Psoas muscle (tissue), 7 donors: ENCODE measurements at regions not wholly inside any gene's neighbourhood (a gene's known extent, or its start where the extent isn't known, plus 50 kb on each side); places are given as distances from the start of the nearest gene placed in this dataset.

Experiments used
- ATAC-seq, 4 donors: fragments of 200-7000 bp; cut with Tn5 transposase; one replicate each; pipeline ENCODE4 v1.9.1; 2020; ENCODE audit warnings: moderate library complexity in 3 of 4, mild to moderate bottlenecking in 2 of 4
- DNase-seq, 2 donors: peaks; one replicate each; pipeline ENCODE4 v3.0.0-alpha.2; 2020
- H3K27ac ChIP-seq: fragments of 200-600 bp; one replicate; pipeline ENCODE4 v1.8.0; 2022
- H3K27me3 ChIP-seq, 3 donors: fragments of 200-600 bp in 1 of 3; one replicate each; pipeline versions ENCODE4 v1.6.1 to v1.8.0; 2013 to 2022; ENCODE audit warnings: low read length in 2 of 3, mild to moderate bottlenecking in 2 of 3, moderate library complexity in 1 of 3; ENCODE audit not compliant: insufficient read depth in 3 of 3
- H3K36me3 ChIP-seq, 2 donors: fragments of 200-600 bp in 1 of 2; one replicate each; pipeline versions ENCODE4 v1.6.1 to v1.8.0; 2013 to 2022; ENCODE audit warnings: low read depth in 1 of 2, mild to moderate bottlenecking in 1 of 2, moderate library complexity in 1 of 2; ENCODE audit not compliant: insufficient read depth in 1 of 2
- H3K4me1 ChIP-seq: fragments of 200-600 bp; one replicate; pipeline ENCODE4 v1.8.0; 2022
- H3K4me3 ChIP-seq: fragments of 200-600 bp; one replicate; pipeline ENCODE4 v1.8.0; 2022; ENCODE audit warnings: mild to moderate bottlenecking
- H3K9me3 ChIP-seq: fragments of 200-600 bp; one replicate; pipeline ENCODE4 v1.8.0; 2022
- CTCF ChIP-seq: fragments of 200-600 bp; IDR thresholded peaks from one replicate; pipeline ENCODE4 v1.8.0; 2022; ENCODE audit warnings: antibody characterized with exemption
- WGBS, 3 donors: extraction: QIAGEN DNeasy Blood & Tissue Kit; methylation state at CpG; one replicate each; pipeline versions ENCODE4 v1.1.6 to v1.1.7; 2013; 5-methylcytosine and 5-hydroxymethylcytosine counted together
- intact Hi-C, 2 donors: fragments of 100-400 bp; cut with DNase I; formaldehyde crosslinking; loops; one replicate each; pipeline versions ENCODE4 v1.11.0 to v1.14.2; 2022
- donor health status: healthy with polysubstance abuse.
- donor health status: DM: no; HTN: no; CAD: no; lungs with moderate emphysema.
- donor health status: Bipolar disorder and iron deficiency.
- donor health status: healthy.
- donor health status: DM: yes; HTN: yes; CAD: no.
- donor health status: DM: no; HTN: no; CAD: no.
- donor health status: DM: yes; HTN: yes; CAD: no.

DNA sequence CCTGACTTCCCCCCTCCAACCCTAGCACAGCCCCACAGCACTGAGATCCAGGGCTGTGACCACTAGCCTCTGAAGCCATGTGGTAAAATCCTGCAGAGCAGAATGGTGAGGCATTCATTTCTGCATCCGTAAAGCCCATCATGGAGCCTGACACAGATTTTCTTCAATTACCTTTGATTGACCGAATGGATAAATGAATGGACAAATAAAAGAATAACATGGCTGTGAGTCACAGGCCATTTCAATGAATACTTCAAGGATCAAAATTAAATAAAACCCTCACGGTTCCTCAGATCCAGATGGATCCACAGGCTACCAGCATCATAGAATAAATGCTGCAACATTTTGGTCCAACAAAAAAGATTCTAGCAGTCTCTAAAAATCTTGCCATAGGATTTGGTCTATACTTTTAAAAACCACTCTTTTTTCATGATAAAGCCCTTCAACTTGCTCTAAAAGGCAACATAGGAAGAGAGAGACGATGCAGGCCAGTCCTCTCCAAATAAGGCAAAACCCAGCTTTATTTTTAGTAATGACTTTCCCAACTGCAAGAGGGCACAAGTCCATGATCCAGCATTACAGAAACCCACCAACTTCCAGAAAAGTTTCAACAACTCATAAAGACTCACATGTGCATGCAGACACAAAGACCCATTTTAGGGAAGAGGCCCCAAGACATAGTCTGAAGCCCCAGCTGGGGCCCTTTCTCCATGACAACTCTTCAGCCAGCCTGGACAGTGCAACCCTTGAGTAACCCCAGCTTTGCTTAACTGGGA, 52.4 kb upstream of the MRPS22 start:
- 91 to 93% (median 92%) methylated on average over 4 of the region's 4 CpGs for WGBS, 3 donors
- no peaks in the 10 kb centered on the region for H3K36me3 ChIP-seq
- ATAC-seq (no peak), DNase-seq (no peak)
- no peaks in the 10 kb centered on the region for H3K9me3 ChIP-seq
- H3K4me1 ChIP-seq, result no peaks in the 10 kb centered on the region
- intact Hi-C loops, result no loop called here
- no peak overlapping the region for H3K4me3 ChIP-seq
- no peak for TF ChIP-seq CTCF
- peaks cover 0 to 3% (median 0%) of the 10 kb centered on the region in 3 donors for H3K27me3 ChIP-seq
- no peak overlapping the region for H3K27ac ChIP-seq

DNA sequence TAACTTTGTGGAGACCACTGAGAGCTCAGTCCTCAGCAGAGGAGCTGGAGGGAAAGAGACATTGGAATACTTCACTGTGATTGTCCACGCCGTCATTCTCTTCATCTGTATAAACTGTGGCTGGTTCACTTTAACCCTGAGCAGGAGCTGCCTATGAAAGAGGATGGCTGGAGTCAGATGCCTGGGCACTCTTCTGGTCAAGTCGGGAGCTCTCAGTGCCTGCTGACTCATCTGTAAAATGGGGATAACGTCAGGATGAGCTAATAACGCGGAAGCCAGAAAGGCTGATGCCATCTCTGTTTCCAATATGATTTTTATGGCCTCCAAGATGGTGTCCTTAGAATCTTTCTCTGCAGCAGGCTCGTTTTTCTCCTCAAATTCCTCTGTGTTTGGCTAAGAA, 51.6 kb upstream of the MRPS22 start:
- Histone ChIP-seq H3K4me3 (no peak overlapping the region), H3K27me3 (peaks cover 0 to 3% (median 0%) of the 10 kb centered on the region in 3 donors), H3K9me3 (no peaks in the 10 kb centered on the region), H3K27ac (no peak overlapping the region), H3K36me3 (no peaks in the 10 kb centered on the region), H3K4me1 (no peaks in the 10 kb centered on the region)
- TF ChIP-seq CTCF, result no peak
- intact Hi-C loops, result no loop called here
- WGBS, 3 donors, result 55 to 59% (median 57%) methylated on average over 7 of the region's 7 CpGs
- DNase-seq, result no peak
- ATAC-seq, result no peak

- intact Hi-C loops, result no loop called here
- Histone ChIP-seq H3K4me1 (no peaks in the 10 kb centered on the region), H3K9me3 (no peaks in the 10 kb centered on the region)
These were observed 50.8 kb upstream of the MRPS22 start for GRCh38 chr3:139292711-139293664.

DNA sequence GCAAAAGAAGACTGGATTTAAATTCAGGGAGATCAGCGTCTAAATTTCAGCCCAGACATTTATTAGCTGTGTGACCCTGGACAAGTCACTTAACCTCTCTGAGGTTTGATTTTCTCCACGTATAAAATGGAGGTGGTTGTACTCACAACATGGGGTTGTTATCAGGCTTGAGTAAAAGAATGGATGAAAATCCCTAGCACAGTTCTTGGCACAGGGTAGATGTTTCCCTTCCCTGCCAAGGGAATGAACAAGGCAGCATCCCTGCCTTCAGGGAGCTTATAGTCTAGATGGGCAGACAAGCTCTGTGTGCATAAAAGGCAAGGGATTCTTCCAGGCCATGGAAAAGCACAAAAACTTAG, 50.2 kb upstream of the MRPS22 start:
- H3K4me3 ChIP-seq, result no peak overlapping the region
- DNase-seq (no peak), ATAC-seq (no peak)
- H3K9me3 ChIP-seq, result no peaks in the 10 kb centered on the region
- no peaks in the 10 kb centered on the region for H3K36me3 ChIP-seq
- no peak overlapping the region for H3K27ac ChIP-seq
- no peak for TF ChIP-seq CTCF
- H3K27me3 ChIP-seq, result peaks cover 0 to 3% (median 0%) of the 10 kb centered on the region in 3 donors
- 82 to 89% (median 83%) methylated on average over 2 of the region's 2 CpGs for WGBS, 3 donors
- H3K4me1 ChIP-seq, result no peaks in the 10 kb centered on the region
- intact Hi-C loops, result no loop called here

More at GRCh38 chr3:139292711-139293664, 50.8 kb upstream of the MRPS22 start:
- H3K36me3 ChIP-seq, result no peaks in the 10 kb centered on the region
- ATAC-seq (no peak), DNase-seq (no peak)
- no peak overlapping the region for H3K27ac ChIP-seq
- 36 to 42% (median 40%) methylated on average over 15 of the region's 15 CpGs for WGBS, 3 donors
- TF ChIP-seq CTCF, result no peak
- peaks cover 0 to 3% (median 0%) of the 10 kb centered on the region in 3 donors for H3K27me3 ChIP-seq
- no peak overlapping the region for H3K4me3 ChIP-seq
